Panc1 (cell line): ENCODE measurements at regions not wholly inside any gene's neighbourhood (a gene's known extent, or its start where the extent isn't known, plus 50 kb on each side); places are given as distances from the start of the nearest gene placed in this dataset.

ENCODE experiments used
- POLR2AphosphoS5 ChIP-seq: IDR thresholded peaks from 2 replicates; pipeline ENCODE4 v1.6.1; 2012; ENCODE audit warnings: mild to moderate bottlenecking, low read depth, low read length, moderate library complexity
- SIN3A ChIP-seq: IDR thresholded peaks from 2 replicates; pipeline ENCODE4 v1.6.1; 2012; ENCODE audit warnings: low read depth, mild to moderate bottlenecking, low read length, moderate library complexity, borderline replicate concordance; ENCODE audit not compliant: insufficient read depth
- TCF7L2 ChIP-seq: IDR thresholded peaks from 2 replicates; pipeline ENCODE4 v1.6.1; 2011; ENCODE audit warnings: mild to moderate bottlenecking, low read depth, low read length, inconsistent platforms
- TF ChIP-seq, protein P1 (sequence below): fragments of 450-650 bp; IDR thresholded peaks from 2 replicates; pipeline ENCODE4 v1.5.1; 2017; ENCODE audit warnings: mild to moderate bottlenecking
- TF ChIP-seq, protein P2 (sequence below), 2 experiments: IDR thresholded peaks; 2 replicates each; pipeline ENCODE4 v1.6.1; 2011 to 2012; ENCODE audit warnings: low read depth in 2 of 2, control low read depth in 1 of 2, low read length in 1 of 2, mild to moderate bottlenecking in 1 of 2, moderate library complexity in 1 of 2; ENCODE audit not compliant: insufficient read depth in 1 of 2

DNA sequence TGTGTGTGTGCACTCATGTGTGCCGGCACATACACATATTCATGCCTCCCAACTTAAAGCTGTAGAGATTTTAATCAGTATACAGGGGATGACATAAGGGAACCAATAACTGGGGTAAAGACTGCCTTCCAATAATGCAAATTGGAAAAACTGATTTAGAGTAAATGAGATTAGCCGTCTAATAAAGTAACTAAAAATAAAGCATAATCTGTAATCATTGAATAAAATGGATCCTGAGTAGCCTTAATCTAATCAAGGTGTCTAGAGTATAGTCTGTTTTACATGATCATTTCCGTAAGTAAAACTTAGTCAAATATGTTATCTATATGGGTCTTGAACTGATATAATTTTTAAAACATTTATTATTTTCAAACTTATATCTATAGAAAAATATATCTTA lies 925.8 kb downstream of the FSTL5 start:
- TF ChIP-seq TCF7L2 (no peak), POLR2AphosphoS5 (no peak), SIN3A (no peak)
- TF ChIP-seq, protein P1, sequence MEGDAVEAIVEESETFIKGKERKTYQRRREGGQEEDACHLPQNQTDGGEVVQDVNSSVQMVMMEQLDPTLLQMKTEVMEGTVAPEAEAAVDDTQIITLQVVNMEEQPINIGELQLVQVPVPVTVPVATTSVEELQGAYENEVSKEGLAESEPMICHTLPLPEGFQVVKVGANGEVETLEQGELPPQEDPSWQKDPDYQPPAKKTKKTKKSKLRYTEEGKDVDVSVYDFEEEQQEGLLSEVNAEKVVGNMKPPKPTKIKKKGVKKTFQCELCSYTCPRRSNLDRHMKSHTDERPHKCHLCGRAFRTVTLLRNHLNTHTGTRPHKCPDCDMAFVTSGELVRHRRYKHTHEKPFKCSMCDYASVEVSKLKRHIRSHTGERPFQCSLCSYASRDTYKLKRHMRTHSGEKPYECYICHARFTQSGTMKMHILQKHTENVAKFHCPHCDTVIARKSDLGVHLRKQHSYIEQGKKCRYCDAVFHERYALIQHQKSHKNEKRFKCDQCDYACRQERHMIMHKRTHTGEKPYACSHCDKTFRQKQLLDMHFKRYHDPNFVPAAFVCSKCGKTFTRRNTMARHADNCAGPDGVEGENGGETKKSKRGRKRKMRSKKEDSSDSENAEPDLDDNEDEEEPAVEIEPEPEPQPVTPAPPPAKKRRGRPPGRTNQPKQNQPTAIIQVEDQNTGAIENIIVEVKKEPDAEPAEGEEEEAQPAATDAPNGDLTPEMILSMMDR = no peak
- TF ChIP-seq, protein P2, sequence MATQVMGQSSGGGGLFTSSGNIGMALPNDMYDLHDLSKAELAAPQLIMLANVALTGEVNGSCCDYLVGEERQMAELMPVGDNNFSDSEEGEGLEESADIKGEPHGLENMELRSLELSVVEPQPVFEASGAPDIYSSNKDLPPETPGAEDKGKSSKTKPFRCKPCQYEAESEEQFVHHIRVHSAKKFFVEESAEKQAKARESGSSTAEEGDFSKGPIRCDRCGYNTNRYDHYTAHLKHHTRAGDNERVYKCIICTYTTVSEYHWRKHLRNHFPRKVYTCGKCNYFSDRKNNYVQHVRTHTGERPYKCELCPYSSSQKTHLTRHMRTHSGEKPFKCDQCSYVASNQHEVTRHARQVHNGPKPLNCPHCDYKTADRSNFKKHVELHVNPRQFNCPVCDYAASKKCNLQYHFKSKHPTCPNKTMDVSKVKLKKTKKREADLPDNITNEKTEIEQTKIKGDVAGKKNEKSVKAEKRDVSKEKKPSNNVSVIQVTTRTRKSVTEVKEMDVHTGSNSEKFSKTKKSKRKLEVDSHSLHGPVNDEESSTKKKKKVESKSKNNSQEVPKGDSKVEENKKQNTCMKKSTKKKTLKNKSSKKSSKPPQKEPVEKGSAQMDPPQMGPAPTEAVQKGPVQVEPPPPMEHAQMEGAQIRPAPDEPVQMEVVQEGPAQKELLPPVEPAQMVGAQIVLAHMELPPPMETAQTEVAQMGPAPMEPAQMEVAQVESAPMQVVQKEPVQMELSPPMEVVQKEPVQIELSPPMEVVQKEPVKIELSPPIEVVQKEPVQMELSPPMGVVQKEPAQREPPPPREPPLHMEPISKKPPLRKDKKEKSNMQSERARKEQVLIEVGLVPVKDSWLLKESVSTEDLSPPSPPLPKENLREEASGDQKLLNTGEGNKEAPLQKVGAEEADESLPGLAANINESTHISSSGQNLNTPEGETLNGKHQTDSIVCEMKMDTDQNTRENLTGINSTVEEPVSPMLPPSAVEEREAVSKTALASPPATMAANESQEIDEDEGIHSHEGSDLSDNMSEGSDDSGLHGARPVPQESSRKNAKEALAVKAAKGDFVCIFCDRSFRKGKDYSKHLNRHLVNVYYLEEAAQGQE (IDR thresholded peaks at IDR 0.05; ENCODE audit: insufficient read depth in 1 of 2, low read depth in 2 of 2, low read length in 1 of 2) = no peak
